Stimulated activated CD8-positive, alpha-beta memory T cell treated with anti-CD3 and anti-CD28 coated beads, Interleukin-4, amount 100 ng/mL, for 1 hour (primary cell): ENCODE measurements at regions not wholly inside any gene's neighbourhood (a gene's known extent, or its start where the extent isn't known, plus 50 kb on each side); places are given as distances from the start of the nearest gene placed in this dataset.

ENCODE experiments used
- DNase-seq, 2 donors: peaks; one replicate each; pipeline ENCODE4 v3.0.0-alpha.2; 2020; ENCODE audit warnings: low read depth in 2 of 2, low spot score in 1 of 2

DNA sequence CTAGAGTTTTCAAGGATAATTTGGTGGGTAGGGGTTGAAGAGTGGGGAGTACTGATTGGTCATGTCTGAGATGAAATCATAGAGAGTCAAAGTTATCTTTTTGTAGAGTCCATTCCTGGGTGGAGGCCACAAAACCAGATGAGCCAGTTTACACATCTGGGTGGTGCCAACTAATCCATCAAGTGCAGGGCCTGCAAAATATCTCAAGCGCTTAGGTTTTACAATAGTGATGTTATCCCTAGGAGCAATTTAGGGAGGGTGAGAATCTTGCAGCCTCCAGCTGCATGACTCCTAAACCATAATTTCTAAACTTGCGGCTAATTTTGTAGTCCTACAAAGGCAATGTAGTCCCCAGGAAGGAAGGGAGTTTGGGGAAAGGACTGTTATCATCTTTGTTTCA, 988.3 kb upstream of the LCORL start:
- no peak for DNase-seq

DNA sequence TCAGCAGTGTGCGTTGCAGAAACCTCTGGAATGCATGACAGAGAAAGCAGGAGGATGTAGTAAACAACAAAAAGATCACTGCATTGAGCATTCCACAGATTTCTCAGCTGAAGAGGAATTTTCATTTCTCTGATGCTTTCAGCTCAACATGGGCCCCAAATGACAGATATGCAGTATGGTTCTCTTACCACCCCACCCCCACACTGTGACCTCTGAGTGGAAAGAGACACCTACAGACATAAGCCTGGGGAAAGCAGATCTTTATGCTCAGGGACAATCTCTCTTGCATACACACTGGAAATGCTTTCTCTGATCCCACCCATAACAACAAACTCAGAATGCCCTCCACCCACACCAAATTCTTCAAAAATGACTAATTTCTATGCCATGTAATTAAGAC, 983.7 kb upstream of the LCORL start:
- DNase-seq = no peak

DNA sequence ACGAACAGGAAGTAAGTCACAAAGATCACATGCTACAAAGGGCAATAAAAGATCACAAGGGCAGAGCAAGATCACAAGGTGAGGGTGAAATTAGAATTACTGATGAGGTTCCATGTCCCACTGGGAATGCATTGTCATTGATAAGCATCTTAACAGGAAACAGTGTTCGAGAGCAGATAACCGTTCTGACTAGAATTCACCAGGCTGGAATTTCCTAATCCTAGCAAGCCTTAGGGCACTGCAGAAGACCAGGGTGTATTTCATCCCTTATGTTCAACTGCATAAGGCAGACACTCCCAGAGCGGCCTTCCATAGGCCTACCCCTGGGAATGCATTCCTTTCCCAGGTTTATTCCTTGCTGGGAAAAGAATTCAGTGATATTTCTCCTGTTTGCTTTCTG, 980.6 kb upstream of the LCORL start:
- DNase-seq = no peak

DNA sequence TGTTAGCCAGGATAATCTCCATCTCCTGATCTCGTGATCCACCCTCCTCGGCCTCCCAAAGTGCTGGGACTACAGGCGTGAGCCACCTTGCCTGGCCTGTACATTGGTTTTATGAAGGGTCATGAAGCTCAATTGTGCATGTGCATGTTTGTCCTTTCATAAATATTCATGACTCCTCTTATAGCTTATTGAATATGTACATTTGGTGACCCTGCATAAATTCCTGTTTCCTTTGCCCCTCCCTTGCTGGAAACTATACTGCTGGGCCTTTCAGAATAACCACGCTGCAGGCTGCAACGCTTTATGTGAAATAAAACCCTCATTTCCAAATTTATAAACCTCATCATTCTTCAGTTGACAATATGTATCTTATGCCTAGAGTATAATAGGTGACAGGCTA, 978.0 kb upstream of the LCORL start:
- no peak for DNase-seq

DNA sequence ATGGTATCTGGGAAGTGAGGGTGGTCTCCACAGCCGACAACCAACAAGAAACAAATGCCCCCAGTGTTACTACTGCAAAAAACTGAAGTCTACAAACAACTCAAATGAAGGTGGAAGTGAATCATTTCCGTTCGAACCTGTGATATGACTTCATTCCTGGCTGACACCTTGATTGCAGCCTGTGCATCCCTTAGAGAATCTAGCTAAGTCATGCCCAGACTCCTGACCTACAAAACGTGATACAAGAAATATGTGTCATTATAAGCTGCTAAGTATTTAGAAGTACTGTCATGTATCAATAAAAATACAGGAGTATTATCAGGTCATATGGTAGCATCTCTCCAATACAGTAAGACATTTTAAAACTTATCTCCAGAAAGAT, 959.7 kb upstream of the LCORL start:
- DNase-seq = no peak

DNA sequence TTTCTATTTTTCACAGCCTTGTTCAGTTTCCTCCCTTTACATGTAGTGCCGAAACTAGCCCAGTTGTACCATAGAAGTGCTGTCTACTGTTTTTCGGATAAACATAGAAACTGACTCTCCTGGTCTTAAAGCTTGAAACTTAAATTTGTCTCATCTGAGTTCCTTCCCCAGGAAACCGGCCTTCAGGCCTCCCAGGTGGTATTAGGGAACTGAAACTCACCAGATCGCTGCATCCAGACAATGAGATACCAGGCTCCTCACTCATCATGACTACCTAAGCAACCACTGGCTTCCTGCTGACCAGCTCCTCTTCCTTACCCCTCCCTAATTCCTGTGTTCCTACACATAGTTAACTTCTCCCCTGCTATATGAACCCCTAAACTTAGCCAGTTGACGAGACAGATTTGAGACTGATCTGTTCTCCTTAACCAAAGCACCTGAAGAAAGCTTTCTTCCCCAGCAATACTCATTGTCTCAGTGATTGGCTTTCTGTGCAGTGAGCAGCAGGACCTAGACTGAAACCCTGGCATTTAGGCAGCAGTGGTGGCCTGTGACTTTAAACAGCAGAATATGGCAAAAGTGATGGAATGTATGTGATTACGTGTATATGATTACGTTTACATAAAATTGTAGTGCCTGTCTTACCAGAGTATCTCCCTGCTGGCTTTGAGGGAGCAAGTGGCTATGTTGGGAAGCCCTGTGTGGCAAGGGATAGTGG, 959.1 kb upstream of the LCORL start:
- no peak for DNase-seq

DNA sequence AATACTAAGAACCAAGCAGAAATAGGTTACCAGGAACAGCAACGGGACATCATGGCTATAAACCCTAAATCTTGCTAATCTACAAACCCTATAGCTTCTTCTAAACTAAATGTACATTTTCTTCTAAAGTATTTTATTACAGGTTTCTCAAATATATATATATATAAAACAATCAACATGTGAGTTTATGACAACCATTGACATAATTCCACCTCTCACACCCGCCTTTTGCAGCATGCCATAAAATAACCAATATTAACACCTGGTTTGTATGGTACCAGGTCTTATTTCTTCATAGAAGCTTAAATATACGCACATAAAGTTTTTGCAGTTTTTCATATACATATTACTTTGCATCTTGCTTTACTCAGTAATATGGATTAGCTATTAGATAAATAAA, 955.3 kb upstream of the LCORL start:
- no peak for DNase-seq

DNA sequence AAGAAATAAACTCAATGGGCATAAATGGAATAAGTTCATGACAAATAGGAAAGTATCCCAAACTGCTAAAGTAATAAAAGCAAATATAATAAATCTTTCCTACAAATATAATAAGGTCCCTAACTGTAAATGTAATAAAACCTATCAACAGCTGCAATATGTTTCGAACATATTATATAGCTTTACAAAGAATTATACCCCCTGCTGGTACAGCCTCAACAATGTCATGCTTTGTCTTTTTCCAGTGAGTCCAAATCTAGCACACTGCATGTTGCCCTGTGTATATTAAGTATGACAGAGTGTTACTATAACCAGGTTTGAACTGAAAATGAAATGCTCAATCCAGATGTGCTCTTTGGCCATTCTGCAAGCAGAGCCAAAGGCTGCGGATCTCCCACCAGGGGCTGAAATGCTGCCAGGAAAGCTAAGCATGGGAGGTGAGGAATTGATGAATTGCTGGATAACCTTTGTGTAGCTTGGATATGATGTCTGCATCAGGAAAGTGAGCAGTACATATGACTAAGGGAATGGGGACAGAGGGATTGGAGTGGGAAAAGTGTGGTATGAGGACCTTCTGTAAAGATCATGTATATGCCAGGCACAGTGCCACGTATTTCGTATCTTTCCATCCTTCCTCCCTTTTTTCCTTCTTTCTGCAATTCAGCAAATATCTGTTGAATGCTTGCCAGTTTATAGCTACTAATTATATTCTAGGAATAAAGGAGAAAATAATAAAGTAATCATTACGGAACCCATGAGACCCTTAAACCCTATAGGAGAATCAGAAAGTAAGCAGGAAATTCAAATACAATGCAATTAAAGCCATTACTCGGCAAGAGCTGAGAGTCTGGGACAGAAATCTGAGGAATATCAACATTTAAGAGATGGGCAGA, 954.6 kb upstream of the LCORL start:
- DNase-seq = no peak

DNA sequence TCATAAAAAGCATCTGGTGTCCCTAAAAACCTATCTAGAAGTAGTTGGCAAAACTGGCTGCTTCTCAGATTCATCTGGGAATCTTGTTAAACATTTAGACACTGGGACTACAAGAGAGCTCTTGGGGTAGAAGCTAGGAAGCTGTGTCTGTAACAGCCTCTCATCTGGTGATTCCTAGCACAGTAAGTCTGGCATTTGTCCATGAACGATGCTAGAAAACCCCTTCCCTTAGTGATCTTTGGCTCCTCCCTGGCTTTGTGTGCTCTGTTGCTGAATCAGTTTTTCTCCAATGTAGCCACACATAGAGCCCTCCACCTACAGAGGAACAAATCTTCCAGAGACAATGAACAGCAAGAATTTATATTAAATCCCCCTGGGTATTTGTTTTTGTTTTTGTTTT, 951.7 kb upstream of the LCORL start:
- no peak for DNase-seq

DNA sequence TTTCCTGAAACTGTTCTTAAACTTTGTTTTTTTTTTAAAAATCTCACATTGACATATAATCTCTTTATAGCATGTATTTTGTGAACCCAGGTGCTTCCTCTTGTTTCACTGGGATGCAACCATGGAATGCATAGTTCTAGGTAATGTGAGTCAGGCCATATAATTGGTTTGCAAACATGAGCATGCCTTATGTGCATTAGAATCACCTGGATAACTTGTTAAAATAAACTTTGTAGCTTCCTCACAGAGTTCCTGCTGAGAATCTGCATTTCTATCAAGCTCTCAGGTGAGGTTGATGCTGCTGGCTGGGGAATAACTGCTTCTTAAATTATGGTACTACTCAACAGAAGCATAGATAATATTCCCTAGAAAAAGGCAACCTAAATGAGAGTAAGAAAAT, 940.3 kb upstream of the LCORL start:
- DNase-seq = no peak

DNA sequence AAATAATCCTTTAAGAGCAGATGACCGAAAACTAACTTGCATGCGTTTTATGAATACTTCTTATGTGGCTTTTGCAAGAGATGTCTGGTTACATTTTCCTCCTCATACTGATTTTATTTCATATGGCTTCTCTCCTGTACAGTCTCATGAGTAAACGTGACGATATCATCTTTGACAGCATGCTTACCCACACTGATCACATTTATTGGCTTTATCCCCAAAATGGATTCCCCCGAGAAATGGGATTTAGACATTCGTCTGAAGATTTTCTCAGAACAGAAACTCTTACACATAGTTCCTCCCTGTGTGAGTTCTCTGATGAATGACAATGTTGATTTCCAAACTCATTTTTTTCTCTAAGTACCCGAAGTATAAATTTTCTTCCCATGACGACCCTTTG, 939.7 kb upstream of the LCORL start:
- DNase-seq = no peak

DNA sequence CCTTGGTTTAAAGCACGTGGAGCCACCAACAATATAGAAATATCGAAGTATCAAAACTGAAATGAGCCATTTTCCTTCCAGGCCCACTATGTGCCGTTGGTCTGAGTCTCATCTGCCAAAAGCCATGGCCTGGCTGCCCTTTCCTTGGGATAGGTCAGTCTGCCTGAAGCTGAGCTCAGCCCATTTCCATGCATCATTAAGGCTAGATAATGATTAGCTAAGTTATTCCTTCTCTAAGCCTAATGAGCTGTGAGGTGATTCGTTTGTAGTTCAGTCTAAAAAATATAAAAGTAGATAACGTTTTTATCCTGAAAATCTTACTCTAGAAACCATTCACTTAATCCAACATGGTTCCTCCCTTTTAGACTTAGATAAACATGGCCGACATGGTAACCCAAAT, 936.2 kb upstream of the LCORL start:
- DNase-seq = no peak

DNA sequence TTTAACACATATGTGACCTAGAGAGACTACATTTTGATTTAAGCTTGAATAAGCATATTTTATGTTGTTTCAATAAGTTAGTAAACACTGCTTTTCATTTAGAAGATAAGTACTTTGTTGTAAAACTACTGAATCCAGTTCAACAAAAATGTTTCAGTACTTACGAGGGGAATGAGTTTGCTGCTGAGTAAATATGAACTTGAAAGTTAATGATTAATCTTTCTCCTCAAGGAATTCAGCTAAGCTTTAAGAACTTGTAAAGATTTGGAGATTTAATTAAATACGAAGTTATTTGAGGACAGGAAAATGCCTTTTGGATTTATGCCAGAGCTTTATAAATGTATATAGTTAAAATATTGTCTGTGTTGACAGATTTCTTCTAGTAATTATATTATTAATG, 933.0 kb upstream of the LCORL start:
- no peak for DNase-seq

DNA sequence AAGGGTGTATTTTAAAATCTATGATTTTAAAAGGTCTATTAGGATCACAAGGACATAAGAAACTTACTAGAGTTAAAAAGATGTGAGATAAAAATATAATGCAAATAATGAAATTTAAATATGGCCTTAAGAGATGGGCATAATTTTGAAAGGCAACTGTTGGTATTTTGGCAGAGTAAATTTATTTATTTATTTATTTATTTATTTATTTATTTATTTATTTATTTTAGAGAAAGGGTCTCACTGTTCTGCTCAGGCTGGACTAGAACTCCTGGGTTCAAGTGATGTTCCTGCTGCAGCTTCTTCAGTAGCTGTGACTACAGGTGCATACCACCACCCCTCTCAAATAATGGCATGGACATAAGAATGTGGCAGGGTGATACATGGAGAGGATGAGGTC, 932.1 kb upstream of the LCORL start:
- no peak for DNase-seq

DNA sequence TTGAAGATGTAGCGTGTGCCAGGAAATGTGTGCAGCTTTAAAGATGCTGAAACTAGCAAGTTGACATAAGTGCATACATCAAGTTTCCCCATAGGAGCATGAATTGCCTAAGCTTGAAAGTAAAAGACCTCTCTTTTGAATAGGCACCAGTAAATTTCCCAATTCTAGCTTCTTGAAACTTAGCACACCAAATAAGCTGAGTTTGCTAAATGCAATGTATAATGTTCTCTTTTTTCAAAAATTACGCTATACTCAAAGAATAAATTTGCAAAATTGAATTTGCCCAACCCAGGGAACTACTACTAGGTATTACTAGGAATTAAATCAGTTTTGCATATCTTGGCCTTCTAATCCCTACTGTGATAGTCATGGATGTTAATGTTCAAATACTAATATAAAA, 923.9 kb upstream of the LCORL start:
- no peak for DNase-seq

DNA sequence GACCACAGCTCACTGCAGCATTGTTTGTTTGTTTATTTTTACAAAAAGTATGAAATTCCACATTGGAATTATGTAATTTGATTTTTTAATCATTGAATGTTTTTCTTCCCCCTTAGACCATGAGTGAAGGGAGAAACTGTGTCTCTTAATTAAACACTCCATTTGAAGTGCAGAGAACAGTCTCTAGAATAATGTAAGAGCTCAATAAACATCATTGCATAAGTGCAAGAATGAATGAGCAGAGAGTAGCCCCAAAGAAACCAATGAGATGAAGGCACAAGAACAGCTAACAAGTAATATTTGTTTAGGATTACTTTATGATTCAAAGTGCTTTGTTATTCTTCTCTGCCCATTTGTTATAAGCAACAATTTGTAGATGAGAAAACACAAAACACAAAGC, 921.3 kb upstream of the LCORL start:
- DNase-seq = no peak

DNA sequence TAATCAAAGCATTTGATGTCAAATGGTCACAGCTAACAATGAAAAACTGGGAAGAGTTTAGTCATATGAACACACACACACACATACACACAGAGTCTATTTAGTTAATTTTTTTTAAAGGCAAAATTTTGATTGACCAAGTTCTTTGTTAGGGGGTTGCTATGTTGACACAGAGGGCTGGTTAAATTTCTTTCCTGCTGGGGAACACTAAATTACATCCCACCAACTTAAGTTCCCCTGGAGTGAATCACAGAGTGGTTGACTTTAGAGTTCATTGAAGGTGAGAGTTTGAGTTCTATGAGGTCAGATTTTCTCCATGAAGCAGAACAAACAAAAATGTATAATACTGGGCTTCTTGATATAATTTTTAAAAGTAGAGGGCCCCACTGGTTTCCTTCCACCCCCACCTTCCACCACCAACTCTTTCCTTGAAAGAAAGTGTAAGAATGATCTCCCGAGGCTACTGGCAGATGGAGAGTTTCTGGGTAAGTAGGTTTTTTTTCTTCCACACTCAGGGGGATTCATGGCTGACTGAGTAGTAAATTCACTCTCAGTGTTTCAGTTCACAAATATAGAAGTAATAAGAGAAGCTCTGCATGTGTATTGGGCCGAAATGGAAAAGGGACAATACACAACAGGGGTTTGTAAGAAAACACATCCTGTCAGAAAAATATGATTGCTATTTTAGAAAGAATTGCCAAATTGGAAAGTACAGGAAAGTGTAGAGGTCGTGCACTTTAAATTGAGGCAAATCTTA, 917.0 kb upstream of the LCORL start:
- no peak for DNase-seq

DNA sequence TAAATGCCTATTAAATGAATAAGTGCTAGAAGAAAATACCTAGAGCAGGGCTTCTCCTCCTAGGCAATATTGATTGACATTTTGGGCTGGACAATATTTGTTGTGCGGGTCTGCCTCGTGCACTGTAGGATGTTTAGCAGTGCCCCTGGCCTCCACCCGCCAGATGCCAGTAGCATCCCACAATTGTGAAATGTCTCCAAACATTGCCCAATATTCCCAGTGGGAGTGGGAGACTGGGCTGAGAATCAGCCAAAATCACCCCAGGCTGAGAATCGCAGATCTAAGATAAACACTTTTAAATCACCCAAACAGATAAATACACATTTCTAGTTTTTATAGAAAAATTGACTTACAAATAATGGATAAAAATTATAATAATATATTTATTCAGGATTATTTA, 916.2 kb upstream of the LCORL start:
- no peak for DNase-seq

DNA sequence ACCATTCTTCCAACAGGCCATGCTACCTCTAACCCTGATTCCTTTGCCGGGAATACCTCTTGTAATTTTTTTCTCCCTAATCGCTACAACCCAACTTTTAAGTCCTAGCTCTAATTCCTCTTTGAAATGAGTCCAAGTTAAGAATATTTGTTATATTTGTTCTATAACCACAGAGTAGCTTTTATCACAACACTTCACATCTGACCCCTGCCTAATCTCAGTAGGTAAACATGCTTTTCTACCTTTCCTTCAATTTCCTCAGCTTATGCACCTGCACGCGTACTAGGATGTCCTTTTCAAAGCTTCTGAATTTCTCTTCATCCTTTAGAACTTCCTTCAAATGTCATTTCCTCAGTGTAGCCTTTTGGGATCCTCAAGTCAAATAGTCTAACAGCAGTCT, 915.5 kb upstream of the LCORL start:
- DNase-seq = no peak

DNA sequence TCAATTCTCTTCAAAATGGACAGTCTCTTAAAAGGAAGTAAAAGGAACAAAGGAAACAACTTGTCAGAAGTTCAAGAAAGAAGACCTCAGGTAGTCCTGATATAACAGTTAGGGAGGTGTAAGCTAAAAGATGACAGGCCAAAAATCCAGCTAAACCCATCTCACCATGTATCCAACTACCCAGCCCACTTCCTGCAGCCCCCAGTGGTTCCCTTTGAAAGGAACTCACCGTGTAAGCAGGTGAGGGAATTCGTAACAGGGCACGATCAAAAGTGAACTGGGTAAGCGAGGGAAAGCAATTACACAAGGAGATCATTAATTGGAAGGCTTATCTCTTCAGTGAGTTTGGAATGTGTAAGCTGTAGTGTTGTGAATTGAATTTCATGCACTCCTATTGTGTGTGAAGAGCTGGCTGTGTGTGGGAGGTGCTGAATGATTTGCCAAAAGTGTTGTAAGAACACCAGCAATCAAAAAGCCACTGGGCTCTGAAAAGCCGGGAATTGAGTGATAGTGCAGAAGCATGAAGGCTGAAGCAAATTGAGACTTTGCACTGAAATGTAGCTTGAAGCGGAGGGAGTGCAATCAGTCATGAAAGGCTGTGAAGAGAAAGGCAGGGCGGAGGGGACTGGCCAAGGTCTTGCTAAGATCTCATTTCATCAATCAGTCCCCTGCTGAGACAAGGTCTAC, 914.2 kb upstream of the LCORL start:
- DNase-seq = no peak

DNA sequence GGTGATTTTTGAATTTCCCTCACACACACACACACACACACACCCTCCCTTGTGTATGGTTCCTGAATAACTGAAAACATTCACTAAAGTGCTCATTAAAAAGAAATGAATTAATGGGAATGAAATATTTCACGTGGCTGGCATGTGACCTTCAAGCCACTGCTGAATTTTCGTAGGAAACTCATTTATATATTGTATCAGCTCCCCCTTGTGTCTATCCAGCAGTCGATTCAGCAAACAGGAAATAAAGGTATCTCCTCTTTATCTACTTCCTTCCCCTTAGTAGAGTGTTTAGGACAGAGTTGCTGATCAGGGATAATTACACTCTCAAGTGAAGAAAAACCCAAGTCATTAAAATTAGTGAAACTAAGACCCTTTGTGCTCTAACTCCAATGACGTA, 912.6 kb upstream of the LCORL start:
- DNase-seq = no peak
